Bronchial epithelial cell (primary cell): ENCODE measurements at regions not wholly inside any gene's neighbourhood (a gene's known extent, or its start where the extent isn't known, plus 50 kb on each side); places are given as distances from the start of the nearest gene placed in this dataset.
"Not testable (repeated sequence)": the region's sequence is repeated elsewhere in the genome, so short reads cannot be mapped to it uniquely, and the experiment has no call there.

Source experiments
- DNase-seq: peaks from one replicate; pipeline ENCODE4 v3.0.0-alpha.2; 2010; ENCODE audit warnings: low read depth
- FAIRE-seq: peaks from 2 replicates; lab custom pipeline; 2011; peaks lifted over from hg19 to GRCh38; lab: Jason Lieb, UNC
- H3K27me3 ChIP-seq: 2 replicates; pipeline ENCODE4 v1.5.1; 2011; ENCODE audit warnings: low read length; ENCODE audit not compliant: control insufficient read depth, insufficient read depth
- H3K36me3 ChIP-seq: 2 replicates; pipeline ENCODE4 v1.5.1; 2011; ENCODE audit warnings: low read length; ENCODE audit not compliant: control insufficient read depth, insufficient read depth
- H3K4me3 ChIP-seq: 2 replicates; pipeline ENCODE4 v1.5.1; 2011; ENCODE audit warnings: mild to moderate bottlenecking, low read depth, low read length, control low read depth

DNA sequence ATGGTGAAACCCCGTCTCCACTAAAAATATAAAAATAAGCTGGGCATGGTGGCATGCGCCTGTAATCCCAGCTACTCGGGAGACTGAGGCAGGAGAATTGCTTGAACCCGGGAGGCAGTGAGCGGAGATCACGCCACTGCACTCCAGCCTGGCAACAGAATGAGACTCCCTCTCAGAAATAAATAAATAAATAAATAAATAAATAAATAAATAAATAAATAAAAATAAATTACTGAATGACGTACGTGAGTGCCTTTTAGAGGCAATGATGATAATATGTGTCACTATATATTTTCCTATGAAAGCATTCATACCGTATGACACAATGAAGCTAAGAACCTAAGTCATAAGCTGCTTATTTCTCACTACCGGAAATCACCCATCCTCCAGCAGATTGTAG, 847.5 kb downstream of the PCDH11X start:
- not testable (repeated sequence) for H3K36me3 ChIP-seq, H3K27me3 ChIP-seq, FAIRE-seq, H3K4me3 ChIP-seq, DNase-seq

DNA sequence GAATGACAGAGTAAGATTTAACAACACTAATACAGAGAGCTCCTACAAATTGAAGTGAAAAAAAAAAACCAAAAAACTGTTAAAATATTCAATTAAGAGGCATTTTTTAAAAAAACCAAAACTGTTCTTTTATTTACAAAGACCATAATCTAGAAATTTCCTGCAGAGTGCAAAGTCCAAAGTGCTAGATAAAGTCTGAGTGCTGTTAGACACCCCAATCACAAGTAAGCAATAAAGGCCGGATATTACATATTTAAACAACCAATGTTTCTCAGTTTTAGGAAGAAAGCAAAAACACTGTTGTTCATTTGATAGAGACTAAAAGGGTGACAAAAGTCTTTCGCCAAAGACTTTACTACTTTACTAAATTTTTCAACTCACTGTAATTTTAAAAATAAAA, 878.4 kb downstream of the PCDH11X start:
- not testable (repeated sequence) for H3K27me3 ChIP-seq, FAIRE-seq, H3K36me3 ChIP-seq, DNase-seq, H3K4me3 ChIP-seq

DNA sequence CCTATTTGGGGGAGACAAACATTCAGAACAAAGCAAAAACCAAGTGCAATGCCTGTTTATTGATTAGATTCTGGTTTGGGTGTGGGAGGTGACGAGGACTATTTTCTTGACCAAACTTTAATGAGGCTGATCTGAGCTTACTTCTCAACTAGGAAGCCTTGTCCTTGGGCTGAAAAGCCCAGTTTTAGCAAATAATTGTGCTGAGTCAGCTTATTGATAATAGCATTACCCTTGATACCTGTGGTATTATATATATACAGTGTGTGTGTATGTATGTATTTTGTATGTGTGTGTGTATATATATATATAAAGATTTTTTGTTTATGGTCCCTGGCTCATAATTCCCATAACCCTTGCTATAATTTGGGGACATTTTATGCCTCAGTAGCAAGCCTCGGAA, 880.6 kb downstream of the PCDH11X start:
- DNase-seq: not testable (repeated sequence)

DNA sequence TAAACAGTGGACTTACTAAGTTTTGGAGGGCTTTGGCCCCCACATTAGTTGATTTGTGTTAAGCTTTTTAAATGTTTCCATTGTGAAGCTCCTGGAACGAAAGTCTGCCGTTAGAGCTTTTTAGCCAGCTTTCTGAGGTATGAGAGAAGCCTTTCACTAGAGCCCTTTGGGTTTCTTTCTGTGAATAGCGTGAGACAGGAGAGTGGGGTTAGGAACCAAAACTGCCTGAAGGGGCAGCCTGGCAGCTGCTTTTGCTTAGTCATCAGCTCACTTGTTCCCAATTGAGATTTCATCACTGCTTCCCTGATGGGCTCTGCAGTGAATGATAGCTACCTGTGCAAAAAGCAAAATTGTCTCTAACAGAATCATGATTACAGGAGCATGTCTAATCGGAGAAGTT, 913.6 kb downstream of the PCDH11X start:
- H3K4me3 ChIP-seq, DNase-seq, H3K36me3 ChIP-seq, FAIRE-seq, H3K27me3 ChIP-seq: not testable (repeated sequence)

More for the DNA sequence above, 880.6 kb downstream of the PCDH11X start:
- FAIRE-seq, H3K36me3 ChIP-seq, H3K4me3 ChIP-seq, H3K27me3 ChIP-seq: not testable (repeated sequence)

DNA sequence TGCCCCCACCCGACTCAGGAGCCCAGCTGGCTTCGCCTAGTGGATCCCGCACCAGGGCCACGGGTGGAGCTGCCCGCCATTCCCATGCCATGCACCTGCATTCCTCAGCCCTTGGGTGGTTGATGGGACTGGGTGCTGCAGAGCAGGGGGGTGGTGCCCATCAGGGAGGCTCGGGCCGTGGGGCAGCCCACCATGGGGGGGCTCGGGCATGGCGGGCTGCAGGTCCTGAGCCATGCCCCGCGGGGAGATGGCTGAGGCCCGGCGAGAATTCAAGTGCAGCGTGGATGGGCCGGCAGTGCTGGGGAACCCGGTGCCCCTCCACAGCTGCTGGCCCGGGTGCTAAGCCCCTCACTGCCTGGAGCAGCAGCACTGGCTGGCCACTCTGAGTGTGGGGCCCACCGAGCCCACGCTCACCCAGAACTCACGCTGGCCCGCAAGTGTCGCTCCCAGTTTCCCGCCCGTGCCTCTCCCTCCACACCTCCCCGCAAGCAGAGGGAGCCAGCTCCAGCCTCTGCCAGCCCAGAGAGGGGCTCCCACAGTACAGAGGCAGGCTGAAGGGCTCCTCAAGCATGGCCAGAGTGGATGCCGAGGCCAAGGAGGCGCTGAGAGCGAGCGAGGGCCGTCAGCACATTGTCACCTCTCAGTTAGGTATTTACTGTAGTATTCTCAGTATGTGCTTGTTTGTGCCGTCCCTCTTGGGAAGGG, 920.4 kb downstream of the PCDH11X start:
- H3K4me3 ChIP-seq, FAIRE-seq, H3K36me3 ChIP-seq, DNase-seq, H3K27me3 ChIP-seq: not testable (repeated sequence)

DNA sequence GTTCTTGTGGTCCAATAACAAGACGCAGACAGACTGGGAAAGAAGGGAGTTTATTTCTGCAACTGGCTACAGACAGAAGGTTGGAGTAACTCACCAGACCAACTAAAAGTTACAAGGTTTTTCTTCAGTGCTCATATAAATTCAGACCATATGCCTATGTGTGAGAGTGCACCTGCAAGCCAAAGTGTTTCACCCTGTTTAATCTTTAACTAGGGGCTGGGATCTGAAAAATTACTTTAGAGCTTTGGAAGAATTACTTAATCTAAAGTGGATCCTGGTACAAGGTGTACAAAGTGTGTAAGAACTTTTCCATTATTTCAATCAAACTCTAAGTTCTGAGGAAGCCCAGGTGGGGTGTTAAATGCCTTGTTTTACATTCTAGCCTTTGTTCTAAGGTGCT, 930.6 kb downstream of the PCDH11X start:
- H3K4me3 ChIP-seq, H3K27me3 ChIP-seq, FAIRE-seq: not testable (repeated sequence)

More for the DNA sequence above, 930.6 kb downstream of the PCDH11X start:
- not testable (repeated sequence) for H3K36me3 ChIP-seq, DNase-seq
